ENCODE measurements at regions not wholly inside any gene's neighbourhood (a gene's known extent, or its start where the extent isn't known, plus 50 kb on each side); places are given as distances from the start of the nearest gene placed in this dataset.

GRCh38 chr3:162143180-162143579 is 646.6 kb downstream of the OTOL1 start:
- Histone ChIP-seq H3K36me3 (ENCODE audit: control insufficient read depth in 3 of 3, insufficient read depth in 3 of 3, low read length in 3 of 3) (no peaks in the 10 kb centered on the region), H3K4me1 (ENCODE audit: control insufficient read depth in 3 of 3, insufficient read depth in 3 of 3, low read length in 3 of 3) (no peaks in the 10 kb centered on the region), H3K4me3 (ENCODE audit: low read length in 3 of 3) (no peak overlapping the region)

GRCh38 chr3:162147996-162148395 is 651.4 kb downstream of the OTOL1 start:
- no peak overlapping the region for H3K4me3 ChIP-seq (ENCODE audit: low read length in 3 of 3)
- H3K36me3 ChIP-seq (ENCODE audit: control insufficient read depth in 3 of 3, insufficient read depth in 3 of 3, low read length in 3 of 3), result no peaks in the 10 kb centered on the region
- no peaks in the 10 kb centered on the region for H3K27me3 ChIP-seq (ENCODE audit: control insufficient read depth in 3 of 3, insufficient read depth in 3 of 3, low read length in 3 of 3)
- H3K9ac ChIP-seq (ENCODE audit: low read depth in 1 of 3, low read length in 3 of 3), result no peak overlapping the region
- no peaks in the 10 kb centered on the region for H3K9me3 ChIP-seq (ENCODE audit: control insufficient read depth in 3 of 3, low read length in 3 of 3)
- H3K4me1 ChIP-seq (ENCODE audit: control insufficient read depth in 3 of 3, insufficient read depth in 3 of 3, low read length in 3 of 3), result no peaks in the 10 kb centered on the region
- H3K27ac ChIP-seq (ENCODE audit: low read depth, low read length), result no peak overlapping the region

More at GRCh38 chr3:162143180-162143579, 646.6 kb downstream of the OTOL1 start:
- Histone ChIP-seq H3K27me3 (ENCODE audit: control insufficient read depth in 3 of 3, insufficient read depth in 3 of 3, low read length in 3 of 3) (no peaks in the 10 kb centered on the region), H3K9me3 (ENCODE audit: control insufficient read depth in 3 of 3, low read length in 3 of 3) (no peaks in the 10 kb centered on the region), H3K27ac (ENCODE audit: low read depth, low read length) (no peak overlapping the region), H3K9ac (ENCODE audit: low read depth in 1 of 3, low read length in 3 of 3) (no peak overlapping the region)

- Histone ChIP-seq H3K27ac (ENCODE audit: low read depth, low read length) (no peak overlapping the region), H3K4me3 (ENCODE audit: low read length in 3 of 3) (no peak overlapping the region), H3K9ac (ENCODE audit: low read depth in 1 of 3, low read length in 3 of 3) (no peak overlapping the region), H3K27me3 (ENCODE audit: control insufficient read depth in 3 of 3, insufficient read depth in 3 of 3, low read length in 3 of 3) (no peaks in the 10 kb centered on the region), H3K9me3 (ENCODE audit: control insufficient read depth in 3 of 3, low read length in 3 of 3) (no peaks in the 10 kb centered on the region), H3K36me3 (ENCODE audit: control insufficient read depth in 3 of 3, insufficient read depth in 3 of 3, low read length in 3 of 3) (no peaks in the 10 kb centered on the region), H3K4me1 (ENCODE audit: control insufficient read depth in 3 of 3, insufficient read depth in 3 of 3, low read length in 3 of 3) (no peaks in the 10 kb centered on the region)
These were observed 654.2 kb downstream of the OTOL1 start for GRCh38 chr3:162150790-162151189.

GRCh38 chr3:162152636-162153035 is 656.0 kb downstream of the OTOL1 start:
- H3K9me3 ChIP-seq (ENCODE audit: control insufficient read depth in 3 of 3, low read length in 3 of 3), result no peaks in the 10 kb centered on the region
- no peaks in the 10 kb centered on the region for H3K4me1 ChIP-seq (ENCODE audit: control insufficient read depth in 3 of 3, insufficient read depth in 3 of 3, low read length in 3 of 3)
- no peak overlapping the region for H3K9ac ChIP-seq (ENCODE audit: low read depth in 1 of 3, low read length in 3 of 3)
- H3K27ac ChIP-seq (ENCODE audit: low read depth, low read length), result no peak overlapping the region
- H3K27me3 ChIP-seq (ENCODE audit: control insufficient read depth in 3 of 3, insufficient read depth in 3 of 3, low read length in 3 of 3), result no peaks in the 10 kb centered on the region
- no peak overlapping the region for H3K4me3 ChIP-seq (ENCODE audit: low read length in 3 of 3)
- no peaks in the 10 kb centered on the region for H3K36me3 ChIP-seq (ENCODE audit: control insufficient read depth in 3 of 3, insufficient read depth in 3 of 3, low read length in 3 of 3)

- no peak overlapping the region for H3K27ac ChIP-seq (ENCODE audit: low read depth, low read length)
- no peak overlapping the region for H3K9ac ChIP-seq (ENCODE audit: low read depth in 1 of 3, low read length in 3 of 3)
- no peaks in the 10 kb centered on the region for H3K36me3 ChIP-seq (ENCODE audit: control insufficient read depth in 3 of 3, insufficient read depth in 3 of 3, low read length in 3 of 3)
- no peak overlapping the region for H3K4me3 ChIP-seq (ENCODE audit: low read length in 3 of 3)
- H3K27me3 ChIP-seq (ENCODE audit: control insufficient read depth in 3 of 3, insufficient read depth in 3 of 3, low read length in 3 of 3), result no peaks in the 10 kb centered on the region
- no peaks in the 10 kb centered on the region for H3K4me1 ChIP-seq (ENCODE audit: control insufficient read depth in 3 of 3, insufficient read depth in 3 of 3, low read length in 3 of 3)
- H3K9me3 ChIP-seq (ENCODE audit: control insufficient read depth in 3 of 3, low read length in 3 of 3), result no peaks in the 10 kb centered on the region
These were observed 665.0 kb downstream of the OTOL1 start for GRCh38 chr3:162161595-162161994.

GRCh38 chr3:162165346-162165745 is 668.7 kb downstream of the OTOL1 start:
- Histone ChIP-seq H3K4me1 (ENCODE audit: control insufficient read depth in 3 of 3, insufficient read depth in 3 of 3, low read length in 3 of 3) (no peaks in the 10 kb centered on the region), H3K9me3 (ENCODE audit: control insufficient read depth in 3 of 3, low read length in 3 of 3) (no peaks in the 10 kb centered on the region), H3K4me3 (ENCODE audit: low read length in 3 of 3) (no peak overlapping the region), H3K27ac (ENCODE audit: low read depth, low read length) (no peak overlapping the region), H3K9ac (ENCODE audit: low read depth in 1 of 3, low read length in 3 of 3) (no peak overlapping the region), H3K36me3 (ENCODE audit: control insufficient read depth in 3 of 3, insufficient read depth in 3 of 3, low read length in 3 of 3) (no peaks in the 10 kb centered on the region), H3K27me3 (ENCODE audit: control insufficient read depth in 3 of 3, insufficient read depth in 3 of 3, low read length in 3 of 3) (no peaks in the 10 kb centered on the region)

GRCh38 chr3:162166543-162166942 is 669.9 kb downstream of the OTOL1 start:
- Histone ChIP-seq H3K36me3 (ENCODE audit: control insufficient read depth in 3 of 3, insufficient read depth in 3 of 3, low read length in 3 of 3) (no peaks in the 10 kb centered on the region), H3K9ac (ENCODE audit: low read depth in 1 of 3, low read length in 3 of 3) (no peak overlapping the region), H3K27me3 (ENCODE audit: control insufficient read depth in 3 of 3, insufficient read depth in 3 of 3, low read length in 3 of 3) (no peaks in the 10 kb centered on the region), H3K9me3 (ENCODE audit: control insufficient read depth in 3 of 3, low read length in 3 of 3) (no peaks in the 10 kb centered on the region), H3K4me1 (ENCODE audit: control insufficient read depth in 3 of 3, insufficient read depth in 3 of 3, low read length in 3 of 3) (no peaks in the 10 kb centered on the region), H3K27ac (ENCODE audit: low read depth, low read length) (no peak overlapping the region), H3K4me3 (ENCODE audit: low read length in 3 of 3) (no peak overlapping the region)

- H3K4me3 ChIP-seq (ENCODE audit: low read length in 3 of 3), result no peak overlapping the region
- H3K36me3 ChIP-seq (ENCODE audit: control insufficient read depth in 3 of 3, insufficient read depth in 3 of 3, low read length in 3 of 3), result no peaks in the 10 kb centered on the region
- no peak overlapping the region for H3K27ac ChIP-seq (ENCODE audit: low read depth, low read length)
- no peaks in the 10 kb centered on the region for H3K4me1 ChIP-seq (ENCODE audit: control insufficient read depth in 3 of 3, insufficient read depth in 3 of 3, low read length in 3 of 3)
- H3K9me3 ChIP-seq (ENCODE audit: control insufficient read depth in 3 of 3, low read length in 3 of 3), result no peaks in the 10 kb centered on the region
- no peak overlapping the region for H3K9ac ChIP-seq (ENCODE audit: low read depth in 1 of 3, low read length in 3 of 3)
- H3K27me3 ChIP-seq (ENCODE audit: control insufficient read depth in 3 of 3, insufficient read depth in 3 of 3, low read length in 3 of 3), result no peaks in the 10 kb centered on the region
These were observed 672.1 kb downstream of the OTOL1 start for GRCh38 chr3:162168715-162169114.

GRCh38 chr3:162170581-162170980 is 674.0 kb downstream of the OTOL1 start:
- no peak overlapping the region for H3K9ac ChIP-seq (ENCODE audit: low read depth in 1 of 3, low read length in 3 of 3)
- no peaks in the 10 kb centered on the region for H3K27me3 ChIP-seq (ENCODE audit: control insufficient read depth in 3 of 3, insufficient read depth in 3 of 3, low read length in 3 of 3)
- no peaks in the 10 kb centered on the region for H3K9me3 ChIP-seq (ENCODE audit: control insufficient read depth in 3 of 3, low read length in 3 of 3)
- no peaks in the 10 kb centered on the region for H3K36me3 ChIP-seq (ENCODE audit: control insufficient read depth in 3 of 3, insufficient read depth in 3 of 3, low read length in 3 of 3)
- no peaks in the 10 kb centered on the region for H3K4me1 ChIP-seq (ENCODE audit: control insufficient read depth in 3 of 3, insufficient read depth in 3 of 3, low read length in 3 of 3)
- no peak overlapping the region for H3K27ac ChIP-seq (ENCODE audit: low read depth, low read length)
- no peak overlapping the region for H3K4me3 ChIP-seq (ENCODE audit: low read length in 3 of 3)

GRCh38 chr3:162171970-162172369 is 675.4 kb downstream of the OTOL1 start:
- H3K4me3 ChIP-seq (ENCODE audit: low read length in 3 of 3), result no peak overlapping the region

GRCh38 chr3:162175145-162175544 is 678.5 kb downstream of the OTOL1 start:
- H3K9me3 ChIP-seq (ENCODE audit: control insufficient read depth in 3 of 3, low read length in 3 of 3), result no peaks in the 10 kb centered on the region
- H3K4me3 ChIP-seq (ENCODE audit: low read length in 3 of 3), result no peak overlapping the region
- H3K36me3 ChIP-seq (ENCODE audit: control insufficient read depth in 3 of 3, insufficient read depth in 3 of 3, low read length in 3 of 3), result no peaks in the 10 kb centered on the region
- H3K4me1 ChIP-seq (ENCODE audit: control insufficient read depth in 3 of 3, insufficient read depth in 3 of 3, low read length in 3 of 3), result peaks cover 0 to 4% (median 0%) of the 10 kb centered on the region in 3 donors
- H3K9ac ChIP-seq (ENCODE audit: low read depth in 1 of 3, low read length in 3 of 3), result no peak overlapping the region
- H3K27ac ChIP-seq (ENCODE audit: low read depth, low read length), result no peak overlapping the region
- no peaks in the 10 kb centered on the region for H3K27me3 ChIP-seq (ENCODE audit: control insufficient read depth in 3 of 3, insufficient read depth in 3 of 3, low read length in 3 of 3)

More at GRCh38 chr3:162171970-162172369, 675.4 kb downstream of the OTOL1 start:
- Histone ChIP-seq H3K27ac (ENCODE audit: low read depth, low read length) (no peak overlapping the region), H3K4me1 (ENCODE audit: control insufficient read depth in 3 of 3, insufficient read depth in 3 of 3, low read length in 3 of 3) (peaks cover 0 to 4% (median 0%) of the 10 kb centered on the region in 3 donors), H3K9me3 (ENCODE audit: control insufficient read depth in 3 of 3, low read length in 3 of 3) (no peaks in the 10 kb centered on the region), H3K27me3 (ENCODE audit: control insufficient read depth in 3 of 3, insufficient read depth in 3 of 3, low read length in 3 of 3) (no peaks in the 10 kb centered on the region), H3K9ac (ENCODE audit: low read depth in 1 of 3, low read length in 3 of 3) (no peak overlapping the region), H3K36me3 (ENCODE audit: control insufficient read depth in 3 of 3, insufficient read depth in 3 of 3, low read length in 3 of 3) (no peaks in the 10 kb centered on the region)

All from skeletal muscle tissue (tissue), 3 donors.